ENCODE measurements at regions not wholly inside any gene's neighbourhood (a gene's known extent, or its start where the extent isn't known, plus 50 kb on each side); places are given as distances from the start of the nearest gene placed in this dataset.
A peak's percentile ranks its signal among the peaks of the same experiment; 100 is the strongest.

GRCh38 chr11:76721755-76722677 is 51.5 kb upstream of the LRRC32 start:
- peak; percentile 82 for DNase-seq

DNA sequence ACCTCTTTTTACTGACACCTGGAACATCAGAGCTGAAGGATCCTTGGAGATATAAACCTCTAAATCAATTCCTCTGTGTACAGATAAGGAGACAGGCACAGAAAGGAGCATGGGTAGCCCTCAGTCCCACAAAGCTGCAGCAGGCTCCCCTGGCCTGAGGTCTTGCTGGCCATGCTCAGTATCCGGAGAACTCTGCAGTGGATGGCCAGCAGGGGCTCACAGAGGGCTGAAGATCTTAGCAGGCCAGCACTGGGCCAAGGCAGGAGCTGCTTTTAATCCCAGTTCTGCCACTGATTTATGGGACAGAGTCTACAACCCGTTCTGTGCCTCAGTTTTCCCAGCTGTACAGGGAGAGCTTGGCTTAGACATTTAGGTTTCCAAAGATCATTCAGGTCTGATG is 52.6 kb upstream of the LRRC32 start:
- DNase-seq = no peak

DNA sequence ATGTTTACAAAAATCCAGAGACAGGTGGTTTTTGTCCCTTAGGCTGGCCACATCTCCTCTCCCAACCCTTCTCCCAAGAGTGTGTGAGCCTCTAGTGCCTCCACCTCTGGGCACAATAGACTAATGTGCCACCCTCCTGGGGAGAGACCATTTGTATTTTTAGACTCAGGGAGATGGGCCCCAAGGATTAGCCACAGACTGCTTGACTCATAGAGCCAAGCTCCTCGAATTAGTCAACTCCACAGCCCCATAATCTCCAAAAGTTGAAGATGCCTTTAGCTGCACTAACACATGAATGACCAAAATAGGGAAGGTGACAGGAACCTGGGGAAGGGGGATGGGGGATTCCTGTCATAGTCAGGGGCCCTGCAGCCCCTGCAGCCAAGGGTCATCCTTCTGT is 53.0 kb upstream of the LRRC32 start:
- DNase-seq = no peak

GRCh38 chr11:76724171-76724768 is 53.7 kb upstream of the LRRC32 start:
- DNase-seq = no peak

GRCh38 chr11:76728227-76728626 is 54.9 kb upstream of the TSKU start:
- no peak for DNase-seq

- DNase-seq = no peak
These were observed 54.4 kb upstream of the TSKU start for GRCh38 chr11:76728778-76729177.

GRCh38 chr11:76729214-76729613 is 53.9 kb upstream of the TSKU start:
- no peak for DNase-seq

- peak; percentile 7 for DNase-seq
These were observed 52.1 kb upstream of the TSKU start for GRCh38 chr11:76730887-76731565.

GRCh38 chr11:76732643-76733042 is 50.5 kb upstream of the TSKU start:
- DNase-seq = peak; percentile 83
